K562 (cell line): ENCODE measurements at regions not wholly inside any gene's neighbourhood (a gene's known extent, or its start where the extent isn't known, plus 50 kb on each side); places are given as distances from the start of the nearest gene placed in this dataset.
A peak's percentile ranks its signal among the peaks of the same experiment; 100 is the strongest.

Experiments
- ATAC-seq: fragments of 200-7000 bp; cut with Tn5 transposase; 3 replicates; pipeline ENCODE4 v1.9.1; 2020; ENCODE audit warnings: moderate library complexity
- BruUV-seq: library from RNA; stranded (reverse); fragments of 400-500 nt; replicated peaks from 2 replicates; lab custom pipeline; 2021; lab: Mats Ljungman, UMichigan
- CTCF ChIA-PET: fragments of 300-600 bp; formaldehyde crosslinking; extraction: SDS; loops from one replicate; lab custom pipeline; 2021; ENCODE audit warnings: low intra/inter-chr PET ratio; lab: Yijun Ruan, JAX
- POLR2A ChIA-PET: fragments of 300-600, 350-650 bp; sonication (Branson Sonifier 250); formaldehyde crosslinking; extraction: SDS; loops from one replicate; lab custom pipeline; 2021; ENCODE audit warnings: antibody characterized with exemption, inconsistent platforms; lab: Yijun Ruan, JAX
- DNase-seq, 4 experiments: peaks; one replicate each; pipeline versions ENCODE4 v3.0.0 to v3.0.0-alpha.2; 2011 to 2018; ENCODE audit warnings: low spot score in 3 of 4, mixed read lengths in 3 of 4; ENCODE audit errors: extremely low read depth in 1 of 4
- FAIRE-seq: peaks from 2 replicates; lab custom pipeline; 2011; peaks lifted over from hg19 to GRCh38; lab: Jason Lieb, UNC
- H2AFZ ChIP-seq: 2 replicates; pipeline ENCODE4 v1.6.0; 2011; ENCODE audit warnings: low read depth, low read length, control low read depth, inconsistent platforms
- H3K27ac ChIP-seq: fragments of 200-600 bp; 3 replicates; pipeline ENCODE4 v1.8.0; 2011; ENCODE audit warnings: low read depth, mild to moderate bottlenecking, control low read depth, inconsistent platforms, low read length, moderate library complexity, mixed read lengths; ENCODE audit errors: extremely low read depth
- H3K27me3 ChIP-seq, 2 experiments: fragments of 300-600 bp in 1 of 2; 2 replicates in 1 of 2; 3 replicates in 1 of 2; pipeline versions ENCODE4 v1.6.0 to v1.8.0; 2011; ENCODE audit warnings: inconsistent platforms in 2 of 2, low read length in 2 of 2, mild to moderate bottlenecking in 1 of 2, mixed read lengths in 1 of 2, moderate library complexity in 1 of 2; ENCODE audit not compliant: control insufficient read depth in 2 of 2, insufficient read depth in 2 of 2
- H3K36me3 ChIP-seq: fragments of 300-600 bp; 3 replicates; pipeline ENCODE4 v1.8.0; 2011; ENCODE audit warnings: mild to moderate bottlenecking, low read length, inconsistent platforms; ENCODE audit not compliant: control insufficient read depth, insufficient read depth
- H3K4me1 ChIP-seq, 2 experiments: fragments of 200-600 bp in 1 of 2; replicated peaks in 1 of 2; 2 replicates in 1 of 2; 3 replicates in 1 of 2; pipeline versions ENCODE4 v1.5.1 to v1.8.0; 2011; ENCODE audit warnings: inconsistent platforms in 2 of 2, low read length in 2 of 2, mild to moderate bottlenecking in 1 of 2, mixed read lengths in 1 of 2, moderate library complexity in 1 of 2; ENCODE audit not compliant: control insufficient read depth in 2 of 2, insufficient read depth in 2 of 2
- H3K4me2 ChIP-seq: 2 replicates; pipeline ENCODE4 v1.6.1; 2011; ENCODE audit warnings: low read length, control low read depth, inconsistent platforms, mixed read lengths; ENCODE audit not compliant: insufficient read depth
- H3K4me3 ChIP-seq: fragments of 200-600 bp; sonication (generic), shearing (Covaris generic); 2 replicates; pipeline ENCODE4 v1.5.1; 2016; ENCODE audit warnings: control low read depth, inconsistent platforms
- H3K79me2 ChIP-seq: fragments of 200-600 bp; 3 replicates; pipeline ENCODE4 v1.8.0; 2011; ENCODE audit warnings: low read length, inconsistent platforms; ENCODE audit not compliant: control insufficient read depth, insufficient read depth
- H3K9ac ChIP-seq, 2 experiments: 2 replicates each; pipeline versions ENCODE4 v1.6.0 to v1.6.1; 2011; ENCODE audit warnings: low read depth in 2 of 2, low read length in 2 of 2, control low read depth in 1 of 2, inconsistent platforms in 1 of 2, mild to moderate bottlenecking in 1 of 2, mixed read lengths in 1 of 2; ENCODE audit not compliant: insufficient read depth in 1 of 2
- H3K9me1 ChIP-seq: one replicate; pipeline ENCODE4 v1.6.0; 2011; ENCODE audit warnings: inconsistent platforms, mild to moderate bottlenecking, low read length, moderate library complexity; ENCODE audit not compliant: control insufficient read depth, insufficient read depth
- H3K9me3 ChIP-seq: replicated peaks from 2 replicates; pipeline ENCODE4 v1.5.1; 2011; ENCODE audit warnings: low read depth, low read length, inconsistent platforms; ENCODE audit not compliant: control insufficient read depth, insufficient read depth
- H4K20me1 ChIP-seq: replicated peaks from 2 replicates; pipeline ENCODE4 v1.6.1; 2011; ENCODE audit warnings: low read length, inconsistent platforms, mixed read lengths; ENCODE audit not compliant: control insufficient read depth, insufficient read depth
- BCOR ChIP-seq: fragments of 450-650 bp; IDR thresholded peaks from 2 replicates; pipeline ENCODE4 v1.6.1; 2016
- BHLHE40 ChIP-seq: IDR thresholded peaks from 2 replicates; pipeline ENCODE4 v1.6.1; 2011; ENCODE audit warnings: low read length, improper control_type of control experiment
- ESRRA ChIP-seq: fragments of 450-650 bp; IDR thresholded peaks from 2 replicates; pipeline ENCODE4 v1.6.1; 2014; ENCODE audit warnings: low read depth, mild to moderate bottlenecking, moderate library complexity, borderline replicate concordance
- KLF1 ChIP-seq: fragments of 450-650 bp; IDR thresholded peaks from 2 replicates; pipeline ENCODE4 v1.6.1; 2016; ENCODE audit warnings: missing genetic modification characterization, missing compliant biosample characterization
- MTA2 ChIP-seq: fragments of 450-650 bp; IDR thresholded peaks from 2 replicates; pipeline ENCODE4 v1.6.1; 2016; ENCODE audit warnings: low read depth
- MYBL2 ChIP-seq, 2 experiments: fragments of 450-650 bp in 1 of 2; sonication (generic) in 1 of 2; formaldehyde crosslinking in 1 of 2; IDR thresholded peaks; 2 replicates each; pipeline versions ENCODE4 v1.6.1 to v1.8.1; 2017 to 2022; ENCODE audit warnings: borderline replicate concordance in 1 of 2, inconsistent platforms in 1 of 2, low read depth in 1 of 2, mild to moderate bottlenecking in 1 of 2, missing genetic modification reagents in 1 of 2, moderate library complexity in 1 of 2
- NCOA2 ChIP-seq, 2 experiments: fragments of 450-650 bp; IDR thresholded peaks; 2 replicates each; pipeline ENCODE4 v1.6.1; 2018; ENCODE audit warnings: mild to moderate bottlenecking in 2 of 2, moderate library complexity in 1 of 2; ENCODE audit not compliant: partially characterized antibody in 2 of 2
- NFIX ChIP-seq: fragments of 250-450 bp; sonication (Bioruptor Pico); IDR thresholded peaks from 2 replicates; pipeline ENCODE4 v1.4.0; 2020; ENCODE audit warnings: low read depth, mild to moderate bottlenecking, moderate library complexity
- PHF8 ChIP-seq: fragments of 200-600 bp; sonication (generic); IDR thresholded peaks from 2 replicates; pipeline ENCODE4 v1.6.1; 2012; ENCODE audit warnings: mixed run types, mild to moderate bottlenecking, inconsistent platforms, low read length, moderate library complexity, borderline replicate concordance
- POLR3A ChIP-seq: IDR thresholded peaks from 2 replicates; pipeline ENCODE4 v1.6.1; 2011; ENCODE audit warnings: borderline replicate concordance, mild to moderate bottlenecking, moderate library complexity; ENCODE audit not compliant: insufficient read length, insufficient read depth; ENCODE audit errors: extremely low read depth
- PRMT5 ChIP-seq: sonication (generic); formaldehyde crosslinking; IDR thresholded peaks from 2 replicates; pipeline ENCODE4 v1.5.0; 2020; ENCODE audit warnings: missing genetic modification reagents
- RBM22 ChIP-seq: fragments of 200-400 bp; formaldehyde crosslinking; IDR thresholded peaks from 2 replicates; pipeline ENCODE4 v1.6.1; 2018; ENCODE audit warnings: low read length, low read depth; ENCODE audit not compliant: poor library complexity, severe bottlenecking
- RBM25 ChIP-seq: fragments of 200-400 bp; formaldehyde crosslinking; IDR thresholded peaks from 2 replicates; pipeline ENCODE4 v1.6.1; 2018; ENCODE audit warnings: low read length, low read depth, moderate library complexity; ENCODE audit not compliant: severe bottlenecking
- SAFB2 ChIP-seq: fragments of 200-400 bp; formaldehyde crosslinking; IDR thresholded peaks from 2 replicates; pipeline ENCODE4 v1.6.1; 2018; ENCODE audit warnings: borderline replicate concordance, low read length, low read depth, moderate library complexity; ENCODE audit not compliant: severe bottlenecking
- SIN3A ChIP-seq, 2 experiments: fragments of 150-350 bp in 1 of 2; IDR thresholded peaks; 2 replicates each; pipeline ENCODE4 v1.6.1; 2011 to 2016; ENCODE audit warnings: borderline replicate concordance in 2 of 2, low read depth in 2 of 2, low read length in 2 of 2, mild to moderate bottlenecking in 2 of 2, moderate library complexity in 2 of 2; ENCODE audit not compliant: control insufficient read depth in 1 of 2
- SPI1 ChIP-seq: IDR thresholded peaks from 2 replicates; pipeline ENCODE4 v1.6.1; 2011; ENCODE audit warnings: low read depth, low read length, control low read depth, borderline replicate concordance
- SRF ChIP-seq, 2 experiments: fragments of 250-450, 450-650 bp in 1 of 2; sonication (Bioruptor Pico) in 1 of 2; sonication (generic) in 1 of 2; formaldehyde crosslinking; IDR thresholded peaks; 2 replicates each; pipeline versions ENCODE4 v1.5.0 to v1.5.1; 2020 to 2022; ENCODE audit warnings: mild to moderate bottlenecking in 1 of 2, missing genetic modification reagents in 1 of 2
- TRIM28 ChIP-seq: fragments of 450-650 bp; IDR thresholded peaks from 2 replicates; pipeline ENCODE4 v1.6.1; 2017
- ZFP1 ChIP-seq: fragments of 450-650 bp; formaldehyde crosslinking; IDR thresholded peaks from 2 replicates; pipeline ENCODE4 v1.4.0; 2020; ENCODE audit warnings: mild to moderate bottlenecking, mixed read lengths
- ZNF146 ChIP-seq: IDR thresholded peaks from one replicate; pipeline ENCODE4 v1.6.1; 2018; ENCODE audit warnings: missing compliant biosample characterization; ENCODE audit not compliant: unreplicated experiment
- ZNF584 ChIP-seq: fragments of 200-800 bp; sonication (Bioruptor generic); IDR thresholded peaks from 2 replicates; pipeline ENCODE4 v1.6.1; 2016; ENCODE audit warnings: low read depth, mild to moderate bottlenecking, missing genetic modification characterization, missing compliant biosample characterization
- ZZZ3 ChIP-seq: fragments of 450-650 bp; IDR thresholded peaks from 2 replicates; pipeline ENCODE4 v1.6.1; 2016; ENCODE audit warnings: antibody characterized with exemption, mild to moderate bottlenecking, moderate library complexity
- WGBS: fragments of 100-300 bp; shearing (Covaris generic); methylation state at CpG from one replicate; pipeline ENCODE4 v1.1.6; 2016; ENCODE audit warnings: low coverage, mixed read lengths; ENCODE audit not compliant: insufficient coverage; ENCODE audit errors: missing lambda C conversion rate; 5-methylcytosine and 5-hydroxymethylcytosine counted together
- in situ Hi-C: fragments of 300-500 bp; cut with MboI; formaldehyde crosslinking; loops from 4 replicates; pipeline ENCODE4 v1.15.0; 2018; ENCODE audit warnings: inconsistent platforms, mixed read lengths
- intact Hi-C: fragments of 100-400 bp; cut with micrococcal nuclease; formaldehyde crosslinking; loops from 2 replicates; pipeline ENCODE4 v1.14.2; 2022
- TF ChIP-seq, protein P1 (sequence below): sonication (generic); formaldehyde crosslinking; IDR thresholded peaks from 2 replicates; pipeline ENCODE4 v1.8.1; 2023; ENCODE audit warnings: mild to moderate bottlenecking, missing genetic modification reagents

DNA sequence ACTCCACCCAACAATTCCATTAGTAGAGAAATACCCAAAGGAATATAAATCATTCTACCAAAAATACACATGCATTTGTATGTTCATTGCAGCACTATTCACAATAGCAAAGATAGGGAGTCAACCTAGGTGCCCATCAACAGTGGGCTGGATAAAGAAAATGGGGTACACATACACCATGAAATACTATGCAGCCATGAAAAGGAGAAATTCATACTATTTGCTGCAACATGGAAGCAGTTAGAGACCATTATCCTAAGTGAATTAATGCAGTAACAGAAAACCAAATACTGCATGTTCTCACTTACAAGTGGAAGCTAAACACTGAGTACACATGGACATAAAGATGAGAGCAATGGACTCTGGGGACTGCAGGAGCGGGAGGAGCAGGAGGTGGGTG lies 72.4 kb upstream of the MBOAT1 start:
- ATAC-seq (no peak), DNase-seq (no peak), FAIRE-seq (no peak)
- ChIA-PET POLR2A (no interaction called here), CTCF (no interaction called here)
- no peaks in the 10 kb centered on the region for H3K27me3 ChIP-seq
- BruUV-seq: no TSS peak
- H3K9me3 ChIP-seq: no peaks in the 10 kb centered on the region
- intact Hi-C loops (no loop called here), in situ Hi-C loops (no loop called here)
- no peaks in the 10 kb centered on the region for H4K20me1 ChIP-seq
- no peak overlapping the region for H3K4me2 ChIP-seq
- 67% methylated on average over 1 of the region's 1 CpG for WGBS
- H3K9ac ChIP-seq: no peak overlapping the region
- H3K4me1 ChIP-seq: peaks cover 0 to 8% of the 10 kb centered on the region in 2 experiments; a peak in 3 of 5 replicates
- H3K9me1 ChIP-seq: no peaks in the 10 kb centered on the region
- H3K27ac ChIP-seq: no peak overlapping the region
- H2AFZ ChIP-seq: no peak overlapping the region
- H3K79me2 ChIP-seq: no peaks in the 10 kb centered on the region
- no peaks in the 10 kb centered on the region for H3K36me3 ChIP-seq
- no peak overlapping the region for H3K4me3 ChIP-seq
- TF ChIP-seq NFIX (no peak), PHF8 (no peak), SPI1 (no peak), ZNF146 (CRISPR knock-in tag) (peak; percentile 92), BCOR (peak; percentile 26; the same call in 1 of the 2 replicates), KLF1 (tag) (no peak), POLR3A (no peak), NCOA2 (IDR thresholded peaks at IDR 0.05; ENCODE audit: partially characterized antibody in 2 of 2) (no peak), ZFP1 (CRISPR knock-in tag) (no peak), ZNF584 (CRISPR knock-in tag) (no peak), MTA2 (no peak), RBM25 (peak; percentile 37), ZZZ3 (no peak), TRIM28 (no peak), SRF (CRISPR knock-in tag; IDR thresholded peaks at IDR 0.05) (no peak), BHLHE40 (no peak), SAFB2 (no peak), PRMT5 (CRISPR knock-in tag) (no peak), ESRRA (no peak), RBM22 (no peak), MYBL2 (IDR thresholded peaks at IDR 0.05; ENCODE audit: low read depth) (no peak), MYBL2 (CRISPR knock-in tag; IDR thresholded peaks at IDR 0.05; ENCODE audit: borderline replicate concordance) (no peak), SIN3A (IDR thresholded peaks at IDR 0.05; ENCODE audit: borderline replicate concordance in 2 of 2, control insufficient read depth in 1 of 2, low read depth in 2 of 2, low read length in 2 of 2) (no peak)
- TF ChIP-seq, protein P1, sequence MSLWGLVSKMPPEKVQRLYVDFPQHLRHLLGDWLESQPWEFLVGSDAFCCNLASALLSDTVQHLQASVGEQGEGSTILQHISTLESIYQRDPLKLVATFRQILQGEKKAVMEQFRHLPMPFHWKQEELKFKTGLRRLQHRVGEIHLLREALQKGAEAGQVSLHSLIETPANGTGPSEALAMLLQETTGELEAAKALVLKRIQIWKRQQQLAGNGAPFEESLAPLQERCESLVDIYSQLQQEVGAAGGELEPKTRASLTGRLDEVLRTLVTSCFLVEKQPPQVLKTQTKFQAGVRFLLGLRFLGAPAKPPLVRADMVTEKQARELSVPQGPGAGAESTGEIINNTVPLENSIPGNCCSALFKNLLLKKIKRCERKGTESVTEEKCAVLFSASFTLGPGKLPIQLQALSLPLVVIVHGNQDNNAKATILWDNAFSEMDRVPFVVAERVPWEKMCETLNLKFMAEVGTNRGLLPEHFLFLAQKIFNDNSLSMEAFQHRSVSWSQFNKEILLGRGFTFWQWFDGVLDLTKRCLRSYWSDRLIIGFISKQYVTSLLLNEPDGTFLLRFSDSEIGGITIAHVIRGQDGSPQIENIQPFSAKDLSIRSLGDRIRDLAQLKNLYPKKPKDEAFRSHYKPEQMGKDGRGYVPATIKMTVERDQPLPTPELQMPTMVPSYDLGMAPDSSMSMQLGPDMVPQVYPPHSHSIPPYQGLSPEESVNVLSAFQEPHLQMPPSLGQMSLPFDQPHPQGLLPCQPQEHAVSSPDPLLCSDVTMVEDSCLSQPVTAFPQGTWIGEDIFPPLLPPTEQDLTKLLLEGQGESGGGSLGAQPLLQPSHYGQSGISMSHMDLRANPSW (CRISPR knock-in tag): no peak
